BLaER1 treated with 17β-estradiol and CSF1 and Interleukin-3, amounts not matched to agents 10 nM and 100 nM (cell line): ENCODE measurements at regions not wholly inside any gene's neighbourhood (a gene's known extent, or its start where the extent isn't known, plus 50 kb on each side); places are given as distances from the start of the nearest gene placed in this dataset.

Experiments used
- H3K27ac ChIP-seq, 11 experiments: shearing (Covaris generic); formaldehyde crosslinking; 2 replicates each; pipeline ENCODE4 v1.8.1; 2022
- H3K27me3 ChIP-seq, 11 experiments: shearing (Covaris generic); formaldehyde crosslinking; 2 replicates each; pipeline ENCODE4 v1.8.1; 2022
- H3K36me3 ChIP-seq, 11 experiments: shearing (Covaris generic); formaldehyde crosslinking; 2 replicates each; pipeline ENCODE4 v1.8.1; 2022
- H3K4me1 ChIP-seq, 10 experiments: shearing (Covaris generic); formaldehyde crosslinking; 2 replicates each; pipeline ENCODE4 v1.8.1; 2022
- H3K4me2 ChIP-seq, 11 experiments: shearing (Covaris generic); formaldehyde crosslinking; 2 replicates each; pipeline ENCODE4 v1.8.1; 2022
- H3K4me3 ChIP-seq, 10 experiments: shearing (Covaris generic); formaldehyde crosslinking; 2 replicates each; pipeline ENCODE4 v1.8.1; 2022
- H3K9ac ChIP-seq, 11 experiments: shearing (Covaris generic); formaldehyde crosslinking; 2 replicates each; pipeline ENCODE4 v1.8.1; 2022
- H3K9me3 ChIP-seq, 11 experiments: shearing (Covaris generic); formaldehyde crosslinking; replicated peaks in 1 of 11; 2 replicates each; pipeline ENCODE4 v1.8.1; 2022
- H4K20me1 ChIP-seq, 11 experiments: shearing (Covaris generic); formaldehyde crosslinking; 2 replicates each; pipeline ENCODE4 v1.8.1; 2022
- Cebpa-rat ChIP-seq, 11 experiments: shearing (Covaris generic); IDR thresholded peaks; 2 replicates each; pipeline ENCODE4 v1.8.1; 2022

GRCh38 chr2:48248251-48248933 is 66.1 kb upstream of the FOXN2 start:
- peak overlapping the region in 4 of 11 experiments; percentile 14 to 73 (median 44); a peak in 4 of 22 replicates for H3K27ac ChIP-seq
- no peak for TF ChIP-seq Cebpa-rat (IDR thresholded peaks at IDR 0.05)
- no peak overlapping the region for H3K9ac ChIP-seq

GRCh38 chr2:48249025-48249424 is 65.5 kb upstream of the FOXN2 start:
- Histone ChIP-seq H3K4me2 (peak overlapping the region in 6 of 11 experiments; percentile 19 to 74 (median 58); a peak in 8 of 22 replicates), H3K4me3 (no peak overlapping the region), H3K9ac (no peak overlapping the region)

More at GRCh38 chr2:48248251-48248933, 66.1 kb upstream of the FOXN2 start:
- Histone ChIP-seq H3K4me3 (no peak overlapping the region), H3K4me1 (peaks cover 9 to 54% (median 47%) of the 10 kb centered on the region in 10 experiments), H4K20me1 (no peaks in the 10 kb centered on the region), H3K36me3 (no peaks in the 10 kb centered on the region), H3K27me3 (no peaks in the 10 kb centered on the region), H3K9me3 (no peaks in the 10 kb centered on the region), H3K4me2 (peak overlapping the region in 6 of 11 experiments; percentile 19 to 74 (median 58); a peak in 7 of 22 replicates)

GRCh38 chr2:48249631-48250473 is 64.6 kb upstream of the FOXN2 start:
- no peaks in the 10 kb centered on the region for H3K36me3 ChIP-seq
- peak overlapping the region in 6 of 11 experiments; percentile 3 to 26 (median 12); a peak in 6 of 22 replicates for H3K9ac ChIP-seq
- H3K27ac ChIP-seq, result peak overlapping the region in 8 of 11 experiments; percentile 5 to 74 (median 52); a peak in 11 of 22 replicates
- peak overlapping the region in 10 of 11 experiments; percentile 16 to 74 (median 53); a peak in 18 of 22 replicates for H3K4me2 ChIP-seq
- H4K20me1 ChIP-seq, result no peaks in the 10 kb centered on the region
- no peaks in the 10 kb centered on the region for H3K9me3 ChIP-seq
- H3K4me1 ChIP-seq, result peaks cover 13 to 62% (median 51%) of the 10 kb centered on the region in 10 experiments
- no peaks in the 10 kb centered on the region for H3K27me3 ChIP-seq
- peak in 3 of 11 experiments; percentile 23 to 56 (median 45); a peak in 4 of 22 replicates for TF ChIP-seq Cebpa-rat (IDR thresholded peaks at IDR 0.05)
- no peak overlapping the region for H3K4me3 ChIP-seq

More at GRCh38 chr2:48249025-48249424, 65.5 kb upstream of the FOXN2 start:
- Histone ChIP-seq H3K9me3 (no peaks in the 10 kb centered on the region), H4K20me1 (no peaks in the 10 kb centered on the region), H3K36me3 (no peaks in the 10 kb centered on the region), H3K27ac (peak overlapping the region in 8 of 11 experiments; percentile 5 to 74 (median 44); a peak in 8 of 22 replicates), H3K27me3 (no peaks in the 10 kb centered on the region), H3K4me1 (peaks cover 13 to 59% (median 51%) of the 10 kb centered on the region in 10 experiments)
- no peak for TF ChIP-seq Cebpa-rat (IDR thresholded peaks at IDR 0.05)

DNA sequence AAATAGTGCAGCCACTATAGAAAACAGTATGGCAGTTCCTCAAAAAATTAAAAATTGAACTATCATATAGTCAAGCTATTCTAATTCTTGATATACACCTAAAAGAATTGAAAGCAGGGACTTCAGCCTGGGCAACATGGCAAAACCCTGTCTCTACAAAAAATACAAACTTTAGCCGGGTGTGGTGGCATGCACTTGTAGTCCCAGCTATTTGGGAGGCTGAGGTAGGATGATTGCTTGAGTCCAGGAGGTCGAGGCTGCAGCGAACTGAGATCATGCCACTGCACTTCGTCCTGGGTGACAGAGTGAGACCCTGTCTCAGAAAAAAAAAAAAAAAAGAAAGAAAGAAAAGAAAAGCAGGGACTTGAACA is 64.0 kb upstream of the FOXN2 start:
- no peaks in the 10 kb centered on the region for H4K20me1 ChIP-seq
- H3K36me3 ChIP-seq, result no peaks in the 10 kb centered on the region
- no peaks in the 10 kb centered on the region for H3K9me3 ChIP-seq
- peaks cover 13 to 62% (median 51%) of the 10 kb centered on the region in 10 experiments for H3K4me1 ChIP-seq
- no peak for TF ChIP-seq Cebpa-rat (IDR thresholded peaks at IDR 0.05)
- peak overlapping the region in 8 of 11 experiments; percentile 46 to 74 (median 58); a peak in 12 of 22 replicates for H3K4me2 ChIP-seq
- no peak overlapping the region for H3K4me3 ChIP-seq
- no peaks in the 10 kb centered on the region for H3K27me3 ChIP-seq
- H3K9ac ChIP-seq, result peak overlapping the region in 1 of 11 experiments; percentile 13; a peak in 3 of 22 replicates
- H3K27ac ChIP-seq, result peak overlapping the region in 8 of 11 experiments; percentile 8 to 74 (median 52); a peak in 11 of 22 replicates

- H3K4me3 ChIP-seq, result no peak overlapping the region
- H4K20me1 ChIP-seq, result no peaks in the 10 kb centered on the region
- TF ChIP-seq Cebpa-rat (IDR thresholded peaks at IDR 0.05), result peak in 4 of 11 experiments; percentile 38 to 80 (median 61); a peak in 5 of 22 replicates
- no peaks in the 10 kb centered on the region for H3K36me3 ChIP-seq
- H3K4me1 ChIP-seq, result peaks cover 13 to 62% (median 51%) of the 10 kb centered on the region in 10 experiments
- no peaks in the 10 kb centered on the region for H3K27me3 ChIP-seq
- no peaks in the 10 kb centered on the region for H3K9me3 ChIP-seq
- H3K9ac ChIP-seq, result no peak overlapping the region; a peak in 1 of 22 replicates
- peak overlapping the region in 8 of 11 experiments; percentile 45 to 74 (median 58); a peak in 13 of 22 replicates for H3K4me2 ChIP-seq
- peak overlapping the region in 7 of 11 experiments; percentile 21 to 74 (median 57); a peak in 11 of 22 replicates for H3K27ac ChIP-seq
These were observed 63.5 kb upstream of the FOXN2 start for GRCh38 chr2:48250943-48251342.

GRCh38 chr2:48251437-48252148 is 62.9 kb upstream of the FOXN2 start:
- peak overlapping the region in 9 of 11 experiments; percentile 21 to 74 (median 63); a peak in 16 of 22 replicates for H3K4me2 ChIP-seq
- H4K20me1 ChIP-seq, result no peaks in the 10 kb centered on the region
- no peaks in the 10 kb centered on the region for H3K9me3 ChIP-seq
- H3K27ac ChIP-seq, result peak overlapping the region in 8 of 11 experiments; percentile 33 to 74 (median 59); a peak in 13 of 22 replicates
- H3K4me1 ChIP-seq, result peaks cover 13 to 62% (median 51%) of the 10 kb centered on the region in 10 experiments
- H3K36me3 ChIP-seq, result no peaks in the 10 kb centered on the region
- H3K9ac ChIP-seq, result peak overlapping the region in 3 of 11 experiments; percentile 11 to 52 (median 18); a peak in 5 of 22 replicates
- TF ChIP-seq Cebpa-rat (IDR thresholded peaks at IDR 0.05), result no peak
- H3K27me3 ChIP-seq, result no peaks in the 10 kb centered on the region
- no peak overlapping the region for H3K4me3 ChIP-seq

DNA sequence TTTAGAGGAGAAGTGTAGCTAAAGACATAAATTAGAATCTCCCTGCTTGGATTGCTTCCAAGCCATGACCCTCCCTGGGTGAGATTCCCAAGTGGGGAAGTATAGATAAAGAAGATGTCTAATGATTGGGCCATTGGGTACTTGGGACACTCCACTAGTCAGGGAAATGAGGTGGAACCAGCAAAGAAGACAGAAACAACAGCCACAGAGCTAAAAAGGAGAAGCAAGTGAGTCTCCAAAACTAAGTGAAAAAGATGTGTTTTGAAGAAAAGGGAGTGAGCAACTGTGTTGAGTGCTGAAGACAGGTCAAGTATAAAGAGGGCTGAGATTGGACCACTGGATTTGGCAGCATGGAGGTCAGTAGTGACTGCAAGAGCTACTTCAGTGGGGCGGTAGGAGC is 61.2 kb upstream of the FOXN2 start:
- H3K36me3 ChIP-seq, result no peaks in the 10 kb centered on the region
- H3K9ac ChIP-seq, result no peak overlapping the region
- H3K27me3 ChIP-seq, result no peaks in the 10 kb centered on the region
- H4K20me1 ChIP-seq, result no peaks in the 10 kb centered on the region
- peaks cover 13 to 59% (median 51%) of the 10 kb centered on the region in 10 experiments for H3K4me1 ChIP-seq
- TF ChIP-seq Cebpa-rat (IDR thresholded peaks at IDR 0.05), result no peak
- H3K27ac ChIP-seq, result peak overlapping the region in 5 of 11 experiments; percentile 16 to 74 (median 52); a peak in 8 of 22 replicates
- peak overlapping the region; percentile 30 to 74 (median 51) for H3K4me2 ChIP-seq
- no peaks in the 10 kb centered on the region for H3K9me3 ChIP-seq
- H3K4me3 ChIP-seq, result no peak overlapping the region

- Histone ChIP-seq H3K4me3 (no peak overlapping the region), H3K27ac (no peak overlapping the region), H4K20me1 (no peaks in the 10 kb centered on the region), H3K36me3 (no peaks in the 10 kb centered on the region), H3K27me3 (no peaks in the 10 kb centered on the region), H3K4me1 (peaks cover 13 to 44% (median 37%) of the 10 kb centered on the region in 10 experiments), H3K4me2 (no peak overlapping the region), H3K9me3 (no peaks in the 10 kb centered on the region), H3K9ac (no peak overlapping the region)
- no peak for TF ChIP-seq Cebpa-rat (IDR thresholded peaks at IDR 0.05)
These were observed 59.6 kb upstream of the FOXN2 start for GRCh38 chr2:48254839-48255238.
